ENCODE measurements at regions not wholly inside any gene's neighbourhood (a gene's known extent, or its start where the extent isn't known, plus 50 kb on each side); places are given as distances from the start of the nearest gene placed in this dataset.

GRCh38 chr3:66703501-66703900 is 202.7 kb upstream of the LRIG1 start:
- TF ChIP-seq CTCF (conservative IDR thresholded peaks at IDR 0.05; ENCODE audit: low read depth, low read length) = no peak
- H3K4me3 ChIP-seq (ENCODE audit: low read depth, low read length) = no peak overlapping the region
- peak; percentile 44 for DNase-seq (ENCODE audit: low read depth)

- H3K4me3 ChIP-seq (ENCODE audit: low read depth, low read length) = no peak overlapping the region
- no peak for TF ChIP-seq CTCF (conservative IDR thresholded peaks at IDR 0.05; ENCODE audit: low read depth, low read length)
- DNase-seq (ENCODE audit: low read depth) = no peak
Measured at GRCh38 chr3:66705076-66705475, 204.3 kb upstream of the LRIG1 start.

GRCh38 chr3:66706890-66707289 is 206.1 kb upstream of the LRIG1 start:
- no peak for DNase-seq (ENCODE audit: low read depth)
- TF ChIP-seq CTCF (conservative IDR thresholded peaks at IDR 0.05; ENCODE audit: low read depth, low read length) = no peak
- no peak overlapping the region for H3K4me3 ChIP-seq (ENCODE audit: low read depth, low read length)

GRCh38 chr3:66709532-66709931 is 208.7 kb upstream of the LRIG1 start:
- no peak overlapping the region for H3K4me3 ChIP-seq (ENCODE audit: low read depth, low read length)
- TF ChIP-seq CTCF (conservative IDR thresholded peaks at IDR 0.05; ENCODE audit: low read depth, low read length) = no peak
- DNase-seq (ENCODE audit: low read depth) = no peak

GRCh38 chr3:66712210-66712609 is 211.4 kb upstream of the LRIG1 start:
- TF ChIP-seq CTCF (conservative IDR thresholded peaks at IDR 0.05; ENCODE audit: low read depth, low read length) = no peak
- H3K4me3 ChIP-seq (ENCODE audit: low read depth, low read length) = no peak overlapping the region

GRCh38 chr3:66713921-66714320 is 213.1 kb upstream of the LRIG1 start:
- DNase-seq (ENCODE audit: low read depth) = no peak
- H3K4me3 ChIP-seq (ENCODE audit: low read depth, low read length) = no peak overlapping the region
- no peak for TF ChIP-seq CTCF (conservative IDR thresholded peaks at IDR 0.05; ENCODE audit: low read depth, low read length)

More at GRCh38 chr3:66712210-66712609, 211.4 kb upstream of the LRIG1 start:
- DNase-seq (ENCODE audit: low read depth) = no peak

- no peak for TF ChIP-seq CTCF (conservative IDR thresholded peaks at IDR 0.05; ENCODE audit: low read depth, low read length)
- DNase-seq (ENCODE audit: low read depth) = no peak
- no peak overlapping the region for H3K4me3 ChIP-seq (ENCODE audit: low read depth, low read length)
Measured at GRCh38 chr3:66715806-66716205, 215.0 kb upstream of the LRIG1 start.

All from choroid plexus epithelial cell (primary cell).